Endothelial cell of umbilical vein (primary cell): ENCODE measurements at regions not wholly inside any gene's neighbourhood (a gene's known extent, or its start where the extent isn't known, plus 50 kb on each side); places are given as distances from the start of the nearest gene placed in this dataset.

Experiments
- BruUV-seq: library from RNA; stranded (reverse); fragments of 400-500 nt; replicated peaks from 2 replicates; lab custom pipeline; 2021; lab: Mats Ljungman, UMichigan
- CTCF ChIA-PET: fragments of 300-600, 350-600 bp; sonication (Branson Sonifier 250); formaldehyde crosslinking; loops from one replicate; lab custom pipeline; 2021; ENCODE audit warnings: antibody characterized with exemption, inconsistent platforms; lab: Charles Lee
- POLR2A ChIA-PET: fragments of 300-600, 350-600 bp; sonication (Branson Sonifier 250); formaldehyde crosslinking; loops from one replicate; lab custom pipeline; 2021; ENCODE audit warnings: antibody characterized with exemption, inconsistent platforms; lab: Charles Lee
- DNase-seq: peaks from one replicate; pipeline ENCODE4 v3.0.0-alpha.2; 2011; ENCODE audit warnings: low read depth, low spot score
- FAIRE-seq: peaks from 2 replicates; lab custom pipeline; 2011; peaks lifted over from hg19 to GRCh38; lab: Jason Lieb, UNC
- H2AFZ ChIP-seq: 2 replicates; pipeline ENCODE4 v1.6.0; 2012; ENCODE audit warnings: low read depth, low read length, control low read depth, inconsistent platforms
- H3K27ac ChIP-seq: 2 replicates; pipeline ENCODE4 v1.5.1; 2011; ENCODE audit warnings: low read depth, mild to moderate bottlenecking, control low read depth, low read length, moderate library complexity; ENCODE audit not compliant: insufficient read depth
- H3K27me3 ChIP-seq, 2 experiments: 2 replicates each; pipeline versions ENCODE4 v1.6.0 to v1.6.1; 2011; ENCODE audit warnings: low read length in 2 of 2, mixed read lengths in 1 of 2; ENCODE audit not compliant: control insufficient read depth in 2 of 2, insufficient read depth in 2 of 2
- H3K36me3 ChIP-seq, 2 experiments: 2 replicates in 1 of 2; 3 replicates in 1 of 2; pipeline ENCODE4 v1.5.1; 2011; ENCODE audit warnings: low read length in 2 of 2, mild to moderate bottlenecking in 1 of 2, moderate library complexity in 1 of 2; ENCODE audit not compliant: control insufficient read depth in 2 of 2, insufficient read depth in 2 of 2; ENCODE audit errors: extremely low read depth in 1 of 2
- H3K4me1 ChIP-seq: 3 replicates; pipeline ENCODE4 v1.5.1; 2011; ENCODE audit warnings: mild to moderate bottlenecking, low read length; ENCODE audit not compliant: control insufficient read depth, insufficient read depth; ENCODE audit errors: extremely low read depth
- H3K4me2 ChIP-seq: 2 replicates; pipeline ENCODE4 v1.6.1; 2011; ENCODE audit warnings: low read length, control low read depth, mixed read lengths; ENCODE audit not compliant: insufficient read depth
- H3K4me3 ChIP-seq, 3 experiments: fragments of 200-600 bp in 1 of 3; sonication (generic), shearing (Covaris generic) in 1 of 3; replicated peaks in 1 of 3; 2 replicates each; pipeline ENCODE4 v1.5.1; 2011 to 2016; ENCODE audit warnings: control low read depth in 3 of 3, low read length in 3 of 3, mild to moderate bottlenecking in 2 of 3, inconsistent platforms in 1 of 3, low read depth in 1 of 3, moderate library complexity in 1 of 3; ENCODE audit not compliant: insufficient read depth in 1 of 3
- H3K79me2 ChIP-seq: 2 replicates; pipeline ENCODE4 v1.6.0; 2012; ENCODE audit warnings: low read length, inconsistent platforms; ENCODE audit not compliant: control insufficient read depth, insufficient read depth
- H3K9ac ChIP-seq: replicated peaks from 2 replicates; pipeline ENCODE3; 2011; ENCODE audit warnings: low read length, control low read depth; ENCODE audit not compliant: insufficient read depth; ENCODE audit errors: extremely low read depth
- H3K9me1 ChIP-seq: replicated peaks from 3 replicates; pipeline ENCODE4 v1.6.0; 2011; ENCODE audit warnings: mild to moderate bottlenecking, low read length; ENCODE audit not compliant: control insufficient read depth, insufficient read depth; ENCODE audit errors: extremely low read depth
- H3K9me3 ChIP-seq: replicated peaks from 2 replicates; pipeline ENCODE4 v1.5.1; 2012; ENCODE audit warnings: low read length, inconsistent platforms; ENCODE audit not compliant: control insufficient read depth, insufficient read depth
- H4K20me1 ChIP-seq: replicated peaks from 2 replicates; pipeline ENCODE3; 2011; ENCODE audit warnings: mild to moderate bottlenecking, low read length; ENCODE audit not compliant: control insufficient read depth, insufficient read depth; ENCODE audit errors: extremely low read depth
- EZH2 ChIP-seq: IDR thresholded peaks from 2 replicates; pipeline ENCODE4 v1.6.1; 2012; ENCODE audit warnings: borderline replicate concordance, low read depth, mild to moderate bottlenecking, moderate library complexity, low read length, inconsistent platforms; ENCODE audit not compliant: severe bottlenecking
- FOS ChIP-seq: IDR thresholded peaks from 2 replicates; pipeline ENCODE4 v1.6.1; 2011; ENCODE audit warnings: mild to moderate bottlenecking, low read length, moderate library complexity, borderline replicate concordance; ENCODE audit not compliant: insufficient read depth
- GATA2 ChIP-seq: IDR thresholded peaks from 2 replicates; pipeline ENCODE4 v1.7.0; 2011; ENCODE audit warnings: low read depth, mild to moderate bottlenecking, moderate library complexity, mixed read lengths, low read length; ENCODE audit not compliant: insufficient read length, insufficient read depth
- JUN ChIP-seq: IDR thresholded peaks from 2 replicates; pipeline ENCODE4 v1.6.1; 2011; ENCODE audit warnings: borderline replicate concordance, low read depth; ENCODE audit not compliant: insufficient read length, insufficient read depth
- POLR2A ChIP-seq: IDR thresholded peaks from 2 replicates; pipeline ENCODE4 v1.6.1; 2012; ENCODE audit warnings: low read depth, mild to moderate bottlenecking, control low read depth, low read length
- POLR2AphosphoS5 ChIP-seq: IDR thresholded peaks from 2 replicates; pipeline ENCODE4 v1.6.1; 2012; ENCODE audit warnings: low read depth, mild to moderate bottlenecking, control low read depth, low read length, moderate library complexity; ENCODE audit not compliant: insufficient read depth
- dilution Hi-C: fragments of 300-500 bp; cut with MboI; formaldehyde crosslinking; loops from one replicate; pipeline ENCODE4 v1.15.0; 2019; ENCODE audit warnings: low sequenced_read_pairs; ENCODE audit not compliant: extremely low pct_ligation_motif_present
- intact Hi-C: fragments of 100-400 bp; cut with micrococcal nuclease; formaldehyde crosslinking; loops from one replicate; pipeline ENCODE4 v1.10.0; 2022
- TF ChIP-seq, protein P1 (sequence below), 2 donors: IDR thresholded peaks; 1 replicate in 1 of 2; 2 replicates in 1 of 2; pipeline ENCODE4 v1.5.1; 2011; ENCODE audit warnings: low read length in 2 of 2, mild to moderate bottlenecking in 2 of 2, moderate library complexity in 2 of 2, control low read depth in 1 of 2, inconsistent platforms in 1 of 2, low read depth in 1 of 2; ENCODE audit not compliant: insufficient read depth in 1 of 2; ENCODE audit errors: extremely low read depth in 1 of 2

DNA sequence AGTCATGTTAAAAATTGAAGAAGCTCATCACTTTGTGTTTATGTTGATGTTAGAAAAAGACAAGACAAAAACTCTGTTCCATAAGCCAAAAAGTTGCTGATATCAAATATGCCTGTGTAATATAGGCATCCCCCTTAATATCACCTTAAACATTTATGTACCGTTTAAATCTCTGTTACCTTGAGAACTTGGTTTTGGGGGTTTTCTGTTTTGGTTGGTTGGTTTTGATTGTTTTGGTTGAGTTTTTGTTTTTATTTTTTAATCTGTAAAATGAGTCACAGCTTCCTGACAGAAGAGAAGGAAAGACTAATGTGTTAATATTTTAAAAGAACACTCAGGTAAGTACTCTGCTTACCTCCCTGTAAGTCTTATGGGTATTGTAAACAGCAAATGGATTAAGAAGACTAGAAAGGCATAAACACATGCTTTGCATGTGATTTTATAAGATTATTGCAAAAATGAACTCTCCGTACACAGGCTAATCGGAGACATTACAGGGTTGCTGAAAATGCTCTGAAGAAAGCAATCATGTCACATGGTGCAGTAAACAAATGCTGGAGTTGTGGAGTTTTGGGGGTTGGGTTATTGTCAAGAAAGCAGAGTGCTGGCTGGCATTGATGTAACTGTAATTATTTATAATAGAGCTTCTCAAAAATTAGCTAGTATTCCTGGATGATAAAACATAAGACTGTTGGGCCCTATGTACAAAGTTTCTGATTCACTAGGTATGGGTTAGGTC is 69.5 kb upstream of the MBNL1 start:
- Histone ChIP-seq H3K4me1 (peaks cover 17% of the 10 kb centered on the region), H3K27ac (no peak overlapping the region), H3K4me2 (no peak overlapping the region), H2AFZ (no peak overlapping the region), H3K79me2 (no peaks in the 10 kb centered on the region), H3K9ac (no peak overlapping the region), H4K20me1 (no peaks in the 10 kb centered on the region), H3K9me3 (no peaks in the 10 kb centered on the region), H3K9me1 (no peaks in the 10 kb centered on the region), H3K27me3 (no peaks in the 10 kb centered on the region), H3K36me3 (no peaks in the 10 kb centered on the region), H3K4me3 (no peak overlapping the region)
- POLR2A ChIA-PET, result no interaction called here
- no TSS peak for BruUV-seq
- CTCF ChIA-PET, result interaction anchor here (0.7 to 1.4 kb wide), 3 partner anchors 10 to 13 kb away, joined by 3 to 6 read pairs (median 4); no protein-coding TSS in a partner anchor
- no peak for DNase-seq
- FAIRE-seq, result no peak
- intact Hi-C loops, result no loop called here
- dilution Hi-C loops, result no loop called here
- TF ChIP-seq EZH2, result no peak
- TF ChIP-seq POLR2AphosphoS5, result no peak
- TF ChIP-seq FOS, result peak; percentile 12
- TF ChIP-seq, protein P1, sequence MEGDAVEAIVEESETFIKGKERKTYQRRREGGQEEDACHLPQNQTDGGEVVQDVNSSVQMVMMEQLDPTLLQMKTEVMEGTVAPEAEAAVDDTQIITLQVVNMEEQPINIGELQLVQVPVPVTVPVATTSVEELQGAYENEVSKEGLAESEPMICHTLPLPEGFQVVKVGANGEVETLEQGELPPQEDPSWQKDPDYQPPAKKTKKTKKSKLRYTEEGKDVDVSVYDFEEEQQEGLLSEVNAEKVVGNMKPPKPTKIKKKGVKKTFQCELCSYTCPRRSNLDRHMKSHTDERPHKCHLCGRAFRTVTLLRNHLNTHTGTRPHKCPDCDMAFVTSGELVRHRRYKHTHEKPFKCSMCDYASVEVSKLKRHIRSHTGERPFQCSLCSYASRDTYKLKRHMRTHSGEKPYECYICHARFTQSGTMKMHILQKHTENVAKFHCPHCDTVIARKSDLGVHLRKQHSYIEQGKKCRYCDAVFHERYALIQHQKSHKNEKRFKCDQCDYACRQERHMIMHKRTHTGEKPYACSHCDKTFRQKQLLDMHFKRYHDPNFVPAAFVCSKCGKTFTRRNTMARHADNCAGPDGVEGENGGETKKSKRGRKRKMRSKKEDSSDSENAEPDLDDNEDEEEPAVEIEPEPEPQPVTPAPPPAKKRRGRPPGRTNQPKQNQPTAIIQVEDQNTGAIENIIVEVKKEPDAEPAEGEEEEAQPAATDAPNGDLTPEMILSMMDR (IDR thresholded peaks at IDR 0.05; ENCODE audit: extremely low read depth in 1 of 2, insufficient read depth in 1 of 2, low read depth in 1 of 2, low read length in 2 of 2), result no peak
- no peak for TF ChIP-seq POLR2A
- TF ChIP-seq GATA2, result no peak
- TF ChIP-seq JUN, result no peak
